ENCODE measurements at regions not wholly inside any gene's neighbourhood (a gene's known extent, or its start where the extent isn't known, plus 50 kb on each side); places are given as distances from the start of the nearest gene placed in this dataset.

DNA sequence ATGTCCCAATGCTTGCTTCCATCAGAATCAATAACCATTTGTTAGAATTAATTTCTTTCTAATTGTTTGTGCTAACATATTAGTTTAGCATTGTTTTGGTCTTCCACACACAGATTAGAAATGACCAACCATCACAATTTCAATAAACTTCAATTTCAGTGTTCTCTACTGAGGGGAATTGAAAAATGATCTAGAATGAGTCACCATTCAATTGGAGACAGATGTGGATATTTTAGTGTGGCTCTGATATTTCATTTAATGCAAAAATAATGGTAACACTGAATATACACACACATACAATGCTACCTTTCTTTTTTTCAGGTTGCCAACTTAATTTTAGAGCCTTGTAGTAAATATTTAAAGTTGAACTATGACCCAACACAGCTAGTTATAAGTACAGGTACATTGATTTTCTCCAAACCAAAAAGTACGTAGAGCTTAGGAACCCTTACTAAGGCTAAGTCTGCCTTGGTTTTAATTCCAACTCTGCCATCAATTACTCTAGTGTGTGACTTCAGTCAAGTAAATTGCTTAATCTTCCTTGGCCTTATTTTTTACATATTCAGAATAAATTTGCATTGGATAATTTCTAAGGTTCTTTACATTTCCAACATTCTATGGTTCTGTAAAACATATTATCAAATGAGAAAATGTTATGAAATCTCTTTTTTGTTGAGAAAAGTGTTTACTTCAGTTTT, 143.9 kb downstream of the DMRTA1 start:
- Histone ChIP-seq H3K27me3 (no peaks in the 10 kb centered on the region), H3K9me3 (no peaks in the 10 kb centered on the region), H3K27ac (no peak overlapping the region), H3K4me3 (no peak overlapping the region), H3K4me1 (no peaks in the 10 kb centered on the region), H3K36me3 (no peaks in the 10 kb centered on the region)
- WGBS, 2 donors, result 85 to 91% methylated on average over 1 of the region's 1 CpG
- DNase-seq, result no peak
- intact Hi-C loops (cut with DNase I), result no loop called here
- TF ChIP-seq CTCF (IDR thresholded peaks at IDR 0.05), result no peak
- no peak for ATAC-seq

- DNase-seq, result no peak
- H3K27me3 ChIP-seq, result no peaks in the 10 kb centered on the region
- H3K4me3 ChIP-seq, result no peak overlapping the region
- ATAC-seq, result no peak
- H3K9me3 ChIP-seq, result no peaks in the 10 kb centered on the region
- 76 to 85% methylated on average over 3 of the region's 3 CpGs for WGBS, 2 donors
- no peak for TF ChIP-seq CTCF (IDR thresholded peaks at IDR 0.05)
- H3K4me1 ChIP-seq, result no peaks in the 10 kb centered on the region
- no peaks in the 10 kb centered on the region for H3K36me3 ChIP-seq
- intact Hi-C loops (cut with DNase I), result no loop called here
- no peak overlapping the region for H3K27ac ChIP-seq
Measured at GRCh38 chr9:22595805-22596204, 149.2 kb downstream of the DMRTA1 start.

DNA sequence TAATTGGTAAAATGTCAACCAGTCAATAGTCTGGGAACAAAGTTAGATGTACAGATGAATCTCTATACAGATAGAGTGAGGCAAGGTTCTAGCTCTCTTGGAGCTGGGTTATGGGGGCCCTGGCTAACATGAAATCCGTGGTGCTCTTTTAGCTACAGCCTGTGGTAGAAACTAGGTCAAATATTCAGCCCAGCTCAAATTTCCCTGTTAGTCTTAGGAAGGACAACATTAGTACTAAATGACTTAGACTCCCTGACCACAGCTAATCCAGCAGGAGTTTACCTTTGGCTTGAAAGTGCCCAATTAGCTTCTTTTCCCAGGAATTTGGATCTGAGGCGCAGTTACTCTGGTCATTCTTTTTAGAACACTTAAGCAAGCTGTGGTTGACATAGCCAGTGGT, 170.5 kb downstream of the DMRTA1 start:
- peaks cover 0 to 2% (median 0%) of the 10 kb centered on the region in 11 donors for H3K9me3 ChIP-seq
- DNase-seq (no peak), ATAC-seq (no peak)
- H3K27ac ChIP-seq, result no peak overlapping the region
- intact Hi-C loops (cut with DNase I), result no loop called here
- WGBS, 2 donors, result 60 to 61% methylated on average over 2 of the region's 2 CpGs
- H3K4me1 ChIP-seq, result no peaks in the 10 kb centered on the region
- H3K36me3 ChIP-seq, result no peaks in the 10 kb centered on the region
- no peak for TF ChIP-seq CTCF (IDR thresholded peaks at IDR 0.05)
- no peak overlapping the region for H3K4me3 ChIP-seq
- no peaks in the 10 kb centered on the region for H3K27me3 ChIP-seq

- Histone ChIP-seq H3K9me3 (peaks cover 0 to 10% (median 0%) of the 10 kb centered on the region in 11 donors), H3K27ac (peak overlapping the region in 1 of 10 donors; percentile 35), H3K4me1 (no peaks in the 10 kb centered on the region), H3K36me3 (no peaks in the 10 kb centered on the region), H3K4me3 (no peak overlapping the region), H3K27me3 (no peaks in the 10 kb centered on the region)
- no peak for DNase-seq
- 74 to 84% methylated on average over 1 of the region's 1 CpG for WGBS, 2 donors
- no peak for TF ChIP-seq CTCF (IDR thresholded peaks at IDR 0.05)
- ATAC-seq, result peak in 2 of 8 donors; percentile 22 to 25
- intact Hi-C loops (cut with DNase I), result no loop called here
Measured at GRCh38 chr9:22622815-22623214, 176.2 kb downstream of the DMRTA1 start.

Data from heart right ventricle (tissue), 16 donors.